Sciatic nerve (tissue), 2 donors: ENCODE measurements at regions not wholly inside any gene's neighbourhood (a gene's known extent, or its start where the extent isn't known, plus 50 kb on each side); places are given as distances from the start of the nearest gene placed in this dataset.
A peak's percentile ranks its signal among the peaks of the same experiment; 100 is the strongest.

Experiments used
- ATAC-seq: fragments of 200-7000 bp; cut with Tn5 transposase; one replicate; pipeline ENCODE4 v1.9.1; 2020; ENCODE audit warnings: mild to moderate bottlenecking, moderate library complexity
- DNase-seq: peaks from one replicate; pipeline ENCODE4 v3.0.0-alpha.2; 2020; ENCODE audit warnings: low spot score
- intact Hi-C: fragments of 100-400 bp; cut with DNase I; formaldehyde crosslinking; loops from one replicate; pipeline ENCODE4 v1.14.2; 2022
- donor health status: DM: no; HTN: no; CAD: no.
- donor health status: DM: no; HTN: no; CAD: no.

GRCh38 chr2:71943238-71944182 is 204.2 kb downstream of the CYP26B1 start:
- DNase-seq, result no peak
- intact Hi-C loops, result no loop called here
- ATAC-seq, result peak; percentile 42

- intact Hi-C loops, result no loop called here
- DNase-seq (peak; percentile 36), ATAC-seq (no peak)
Measured at GRCh38 chr2:71941726-71942525, 205.7 kb downstream of the CYP26B1 start.

- ATAC-seq (peak; percentile 64), DNase-seq (peak; percentile 60)
- intact Hi-C loops, result no loop called here
Measured at GRCh38 chr2:71940695-71941094, 207.0 kb downstream of the CYP26B1 start.

- ATAC-seq, result peak; percentile 52
- intact Hi-C loops, result loop anchor here (10.0 kb wide), 1 partner anchor 195 kb away; no protein-coding TSS in a partner anchor
- peak; percentile 57 for DNase-seq
Measured at GRCh38 chr2:71939588-71940535, 207.8 kb downstream of the CYP26B1 start.

- ATAC-seq (no peak), DNase-seq (peak; percentile 39)
- intact Hi-C loops, result loop anchor here (10.0 kb wide), 1 partner anchor 196 kb away; no protein-coding TSS in a partner anchor
Measured at GRCh38 chr2:71938659-71939587, 208.7 kb downstream of the CYP26B1 start.

- no peak for ATAC-seq
- intact Hi-C loops, result loop anchor here (10.0 kb wide), 1 partner anchor 197 kb away; no protein-coding TSS in a partner anchor
- DNase-seq, result no peak
Measured at GRCh38 chr2:71938108-71938507, 209.6 kb downstream of the CYP26B1 start.

- DNase-seq (no peak), ATAC-seq (no peak)
- intact Hi-C loops, result loop anchor here (10.0 kb wide), 1 partner anchor 197 kb away; no protein-coding TSS in a partner anchor
Measured at GRCh38 chr2:71937396-71937795, 210.3 kb downstream of the CYP26B1 start.

GRCh38 chr2:71936076-71937030 is 211.3 kb downstream of the CYP26B1 start:
- peak; percentile 51 for DNase-seq
- intact Hi-C loops, result loop anchor here (10.0 kb wide), 1 partner anchor 198 kb away; no protein-coding TSS in a partner anchor
- no peak for ATAC-seq

- intact Hi-C loops, result loop anchor here (10.0 kb wide), 1 partner anchor 199 kb away; no protein-coding TSS in a partner anchor
- ATAC-seq, result peak; percentile 81
Measured at GRCh38 chr2:71935262-71935848, 212.3 kb downstream of the CYP26B1 start.

GRCh38 chr2:71934595-71935261 is 212.9 kb downstream of the CYP26B1 start:
- intact Hi-C loops, result loop anchor here (10.0 kb wide), 1 partner anchor 200 kb away; no protein-coding TSS in a partner anchor
- peak; percentile 74 for DNase-seq
- ATAC-seq, result peak; percentile 86

More at GRCh38 chr2:71935262-71935848, 212.3 kb downstream of the CYP26B1 start:
- DNase-seq, result peak; percentile 70

- peak; percentile 44 for DNase-seq
Measured at GRCh38 chr2:71934320-71934593, 213.4 kb downstream of the CYP26B1 start.

GRCh38 chr2:71933467-71934319 is 214.0 kb downstream of the CYP26B1 start:
- ATAC-seq (no peak), DNase-seq (no peak)
- intact Hi-C loops, result loop anchor here (10.0 kb wide), 1 partner anchor 201 kb away; no protein-coding TSS in a partner anchor

More at GRCh38 chr2:71934320-71934593, 213.4 kb downstream of the CYP26B1 start:
- no peak for ATAC-seq
- intact Hi-C loops, result loop anchor here (10.0 kb wide), 1 partner anchor 201 kb away; no protein-coding TSS in a partner anchor

- DNase-seq (no peak), ATAC-seq (no peak)
- intact Hi-C loops, result loop anchor here (10.0 kb wide), 1 partner anchor 202 kb away; no protein-coding TSS in a partner anchor
Measured at GRCh38 chr2:71932780-71933466, 214.7 kb downstream of the CYP26B1 start.
